ENCODE measurements at regions not wholly inside any gene's neighbourhood (a gene's known extent, or its start where the extent isn't known, plus 50 kb on each side); places are given as distances from the start of the nearest gene placed in this dataset.

- no peaks in the 10 kb centered on the region for H3K9me3 ChIP-seq (ENCODE audit: low read length)
- H2AFZ ChIP-seq (ENCODE audit: low read depth, low read length) = no peak overlapping the region
- no peak overlapping the region for H3K4me2 ChIP-seq (ENCODE audit: low read length)
- H3K36me3 ChIP-seq (ENCODE audit: insufficient read depth, low read length) = no peaks in the 10 kb centered on the region
- H3K9ac ChIP-seq (ENCODE audit: low read length) = no peak overlapping the region
- H3K27me3 ChIP-seq (ENCODE audit: insufficient read depth, low read depth, low read length) = no peaks in the 10 kb centered on the region
- no peak overlapping the region for H3K4me3 ChIP-seq (ENCODE audit: low read length)
- no peaks in the 10 kb centered on the region for H3K9me2 ChIP-seq (ENCODE audit: insufficient read depth, low read length)
- TF ChIP-seq MXI1 (conservative IDR thresholded peaks at IDR 0.05; ENCODE audit: poor library complexity, severe bottlenecking) = no peak
- no peak overlapping the region for H3K27ac ChIP-seq (ENCODE audit: low read length)
- H3F3A ChIP-seq (ENCODE audit: insufficient read depth, low read length, poor library complexity, severe bottlenecking) = no peaks in the 10 kb centered on the region
- H4K20me1 ChIP-seq (ENCODE audit: insufficient read depth) = no peaks in the 10 kb centered on the region
- no peaks in the 10 kb centered on the region for H3K79me2 ChIP-seq (replicated peaks; ENCODE audit: insufficient read depth, low read length)
These were observed 171.7 kb upstream of the PDE10A start for GRCh38 chr6:165834613-165835259.

GRCh38 chr6:165833355-165833754 lies 170.3 kb upstream of the PDE10A start:
- Histone ChIP-seq H3K27ac (ENCODE audit: low read length) (no peak overlapping the region), H3K4me3 (ENCODE audit: low read length) (no peak overlapping the region), H3K27me3 (ENCODE audit: insufficient read depth, low read depth, low read length) (no peaks in the 10 kb centered on the region), H4K20me1 (ENCODE audit: insufficient read depth) (no peaks in the 10 kb centered on the region), H2AFZ (ENCODE audit: low read depth, low read length) (no peak overlapping the region), H3K79me2 (replicated peaks; ENCODE audit: insufficient read depth, low read length) (no peaks in the 10 kb centered on the region), H3K9me2 (ENCODE audit: insufficient read depth, low read length) (no peaks in the 10 kb centered on the region), H3K36me3 (ENCODE audit: insufficient read depth, low read length) (no peaks in the 10 kb centered on the region), H3K4me2 (ENCODE audit: low read length) (no peak overlapping the region), H3F3A (ENCODE audit: insufficient read depth, low read length, poor library complexity, severe bottlenecking) (no peaks in the 10 kb centered on the region), H3K9ac (ENCODE audit: low read length) (no peak overlapping the region), H3K9me3 (ENCODE audit: low read length) (no peaks in the 10 kb centered on the region)
- no peak for TF ChIP-seq EP300 (conservative IDR thresholded peaks at IDR 0.05; ENCODE audit: poor library complexity, severe bottlenecking)
- TF ChIP-seq TAF1 (IDR thresholded peaks at IDR 0.05; ENCODE audit: low read depth) = no peak
- TF ChIP-seq POLR2AphosphoS5 (IDR thresholded peaks at IDR 0.05) = no peak
- TF ChIP-seq CTCF (IDR thresholded peaks at IDR 0.05; ENCODE audit: poor library complexity, severe bottlenecking) = no peak
- no peak for TF ChIP-seq MXI1 (conservative IDR thresholded peaks at IDR 0.05; ENCODE audit: poor library complexity, severe bottlenecking)
- no peak for TF ChIP-seq EZH2 (IDR thresholded peaks at IDR 0.05; ENCODE audit: borderline replicate concordance, insufficient read depth, low read length, poor library complexity, severe bottlenecking)
- TF ChIP-seq REST (IDR thresholded peaks at IDR 0.05; ENCODE audit: borderline replicate concordance) = no peak
- TF ChIP-seq SMC3 (conservative IDR thresholded peaks at IDR 0.05; ENCODE audit: poor library complexity) = no peak
- TF ChIP-seq RAD21 (conservative IDR thresholded peaks at IDR 0.05) = no peak

Measured in neural cell (in vitro differentiated cells).